ENCODE measurements at regions not wholly inside any gene's neighbourhood (a gene's known extent, or its start where the extent isn't known, plus 50 kb on each side); places are given as distances from the start of the nearest gene placed in this dataset.
A peak's percentile ranks its signal among the peaks of the same experiment; 100 is the strongest.

GRCh38 chr3:127489357-127489756, 101.2 kb downstream of the TPRA1 start:
- peak in 1 of 7 donors; percentile 1 for DNase-seq
- WGBS, 4 donors = 87 to 92% (median 89%) methylated on average over 5 of the region's 5 CpGs
- intact Hi-C loops (cut with DNase I) = no loop called here
- Histone ChIP-seq H3K4me3 (no peak overlapping the region), H3K27me3 (no peaks in the 10 kb centered on the region), H3K4me1 (replicated peaks in 1 of 2) (no peaks in the 10 kb centered on the region), H3K9me3 (replicated peaks in 1 of 3) (no peaks in the 10 kb centered on the region), H3K36me3 (replicated peaks in 1 of 2) (no peaks in the 10 kb centered on the region), H3K27ac (no peak overlapping the region)
- TF ChIP-seq CTCF (IDR thresholded peaks at IDR 0.05) (no peak), POLR2A (IDR thresholded peaks at IDR 0.05) (no peak)

- TF ChIP-seq CTCF (IDR thresholded peaks at IDR 0.05) (no peak), POLR2A (IDR thresholded peaks at IDR 0.05) (no peak)
Measured at GRCh38 chr3:127488740-127489139, 101.8 kb downstream of the TPRA1 start.

GRCh38 chr3:127488141-127488672, 102.3 kb downstream of the TPRA1 start:
- Histone ChIP-seq H3K36me3 (replicated peaks in 1 of 2) (no peaks in the 10 kb centered on the region), H3K4me3 (no peak overlapping the region), H3K27ac (no peak overlapping the region), H3K4me1 (replicated peaks in 1 of 2) (no peaks in the 10 kb centered on the region), H3K27me3 (no peaks in the 10 kb centered on the region), H3K9me3 (replicated peaks in 1 of 3) (no peaks in the 10 kb centered on the region)
- no peak for TF ChIP-seq CTCF (IDR thresholded peaks at IDR 0.05)
- no peak for TF ChIP-seq POLR2A (IDR thresholded peaks at IDR 0.05)
- peak in 1 of 7 donors; percentile 2 for DNase-seq
- 73 to 91% (median 83%) methylated on average over 8 of the region's 8 CpGs for WGBS, 4 donors
- intact Hi-C loops (cut with DNase I) = no loop called here

More at GRCh38 chr3:127488740-127489139, 101.8 kb downstream of the TPRA1 start:
- intact Hi-C loops (cut with DNase I) = no loop called here
- no peaks in the 10 kb centered on the region for H3K4me1 ChIP-seq (replicated peaks in 1 of 2)
- 90 to 96% (median 94%) methylated on average over 3 of the region's 3 CpGs for WGBS, 4 donors
- peak in 1 of 7 donors; percentile 0 for DNase-seq
- no peak overlapping the region for H3K4me3 ChIP-seq
- H3K27me3 ChIP-seq = no peaks in the 10 kb centered on the region
- no peak overlapping the region for H3K27ac ChIP-seq
- H3K36me3 ChIP-seq (replicated peaks in 1 of 2) = no peaks in the 10 kb centered on the region
- H3K9me3 ChIP-seq (replicated peaks in 1 of 3) = no peaks in the 10 kb centered on the region

GRCh38 chr3:127487196-127487595, 103.3 kb downstream of the TPRA1 start:
- Histone ChIP-seq H3K4me3 (no peak overlapping the region), H3K9me3 (replicated peaks in 1 of 3) (no peaks in the 10 kb centered on the region), H3K27ac (no peak overlapping the region), H3K4me1 (replicated peaks in 1 of 2) (peaks cover 0 to 5% of the 10 kb centered on the region in 2 donors), H3K27me3 (no peaks in the 10 kb centered on the region), H3K36me3 (replicated peaks in 1 of 2) (no peaks in the 10 kb centered on the region)
- TF ChIP-seq CTCF (IDR thresholded peaks at IDR 0.05) (no peak), POLR2A (IDR thresholded peaks at IDR 0.05) (no peak)
- WGBS, 4 donors = 78 to 90% (median 87%) methylated on average over 7 of the region's 7 CpGs
- intact Hi-C loops (cut with DNase I) = no loop called here
- DNase-seq = peak in 1 of 7 donors; percentile 2
